ENCODE measurements at regions not wholly inside any gene's neighbourhood (a gene's known extent, or its start where the extent isn't known, plus 50 kb on each side); places are given as distances from the start of the nearest gene placed in this dataset.

GRCh38 chr20:58567437-58567836 lies 52.2 kb upstream of the APCDD1L start:
- no peak for TF ChIP-seq EP300 (IDR thresholded peaks at IDR 0.05)
- H3K4me3 ChIP-seq, result no peak overlapping the region
- H3K4me1 ChIP-seq, result no peaks in the 10 kb centered on the region
- DNase-seq (ENCODE audit: low spot score in 2 of 2), result no peak
- no peak overlapping the region for H3K27ac ChIP-seq
- peaks cover 24% of the 10 kb centered on the region for H3K27me3 ChIP-seq
- 90% methylated on average over 10 of the region's 13 CpGs for WGBS
- no peaks in the 10 kb centered on the region for H3K9me3 ChIP-seq
- no peaks in the 10 kb centered on the region for H3K36me3 ChIP-seq

GRCh38 chr20:58566981-58567380 lies 51.8 kb upstream of the APCDD1L start:
- WGBS, result 78% methylated on average over 6 of the region's 6 CpGs
- peaks cover 22% of the 10 kb centered on the region for H3K27me3 ChIP-seq
- DNase-seq (ENCODE audit: low spot score in 2 of 2), result no peak
- no peaks in the 10 kb centered on the region for H3K36me3 ChIP-seq
- TF ChIP-seq CTCF (IDR thresholded peaks at IDR 0.05) (no peak), POLR2AphosphoS5 (IDR thresholded peaks at IDR 0.05) (no peak), EP300 (IDR thresholded peaks at IDR 0.05) (no peak), POLR2A (IDR thresholded peaks at IDR 0.05) (no peak)
- H3K4me1 ChIP-seq, result no peaks in the 10 kb centered on the region
- H3K4me3 ChIP-seq, result no peak overlapping the region
- H3K9me3 ChIP-seq, result no peaks in the 10 kb centered on the region
- H3K27ac ChIP-seq, result no peak overlapping the region

GRCh38 chr20:58565461-58566175 lies 50.4 kb upstream of the APCDD1L start:
- H3K27me3 ChIP-seq, result peaks cover 21% of the 10 kb centered on the region
- H3K9me3 ChIP-seq, result no peaks in the 10 kb centered on the region
- WGBS, result 93% methylated on average over 13 of the region's 13 CpGs
- TF ChIP-seq CTCF (IDR thresholded peaks at IDR 0.05) (no peak), POLR2AphosphoS5 (IDR thresholded peaks at IDR 0.05) (no peak), EP300 (IDR thresholded peaks at IDR 0.05) (no peak), POLR2A (IDR thresholded peaks at IDR 0.05) (no peak)
- no peak overlapping the region for H3K4me3 ChIP-seq
- H3K27ac ChIP-seq, result no peak overlapping the region
- no peak for DNase-seq (ENCODE audit: low spot score in 2 of 2)
- no peaks in the 10 kb centered on the region for H3K4me1 ChIP-seq
- H3K36me3 ChIP-seq, result no peaks in the 10 kb centered on the region

Measured in suprapubic skin (tissue), 4 donors.